ENCODE measurements at regions not wholly inside any gene's neighbourhood (a gene's known extent, or its start where the extent isn't known, plus 50 kb on each side); places are given as distances from the start of the nearest gene placed in this dataset.

GRCh38 chr4:124491361-124492145, 221.0 kb downstream of the ANKRD50 start:
- Histone ChIP-seq H3K9ac (ENCODE audit: low read length) (no peak overlapping the region), H3K9me3 (ENCODE audit: low read length) (no peaks in the 10 kb centered on the region), H3K27ac (ENCODE audit: low read depth, low read length) (no peak overlapping the region), H3K36me3 (ENCODE audit: insufficient read depth, low read length) (no peaks in the 10 kb centered on the region), H3K4me3 (ENCODE audit: low read depth in 1 of 2, low read length in 2 of 2) (no peak overlapping the region), H3K4me1 (ENCODE audit: insufficient read depth, low read length) (no peaks in the 10 kb centered on the region), H3K27me3 (ENCODE audit: control insufficient read depth in 1 of 2, insufficient read depth in 2 of 2, low read length in 2 of 2) (no peaks in the 10 kb centered on the region)

GRCh38 chr4:124499261-124499660, 213.3 kb downstream of the ANKRD50 start:
- Histone ChIP-seq H3K9me3 (ENCODE audit: low read length) (no peaks in the 10 kb centered on the region), H3K27me3 (ENCODE audit: control insufficient read depth in 1 of 2, insufficient read depth in 2 of 2, low read length in 2 of 2) (no peaks in the 10 kb centered on the region), H3K27ac (ENCODE audit: low read depth, low read length) (no peak overlapping the region), H3K36me3 (ENCODE audit: insufficient read depth, low read length) (no peaks in the 10 kb centered on the region), H3K4me3 (ENCODE audit: low read depth in 1 of 2, low read length in 2 of 2) (no peak overlapping the region), H3K9ac (ENCODE audit: low read length) (no peak overlapping the region), H3K4me1 (ENCODE audit: insufficient read depth, low read length) (no peaks in the 10 kb centered on the region)

GRCh38 chr4:124501576-124501975, 211.0 kb downstream of the ANKRD50 start:
- Histone ChIP-seq H3K36me3 (ENCODE audit: insufficient read depth, low read length) (no peaks in the 10 kb centered on the region), H3K9me3 (ENCODE audit: low read length) (no peaks in the 10 kb centered on the region), H3K27me3 (ENCODE audit: control insufficient read depth in 1 of 2, insufficient read depth in 2 of 2, low read length in 2 of 2) (no peaks in the 10 kb centered on the region), H3K4me1 (ENCODE audit: insufficient read depth, low read length) (no peaks in the 10 kb centered on the region), H3K9ac (ENCODE audit: low read length) (no peak overlapping the region), H3K27ac (ENCODE audit: low read depth, low read length) (no peak overlapping the region), H3K4me3 (ENCODE audit: low read depth in 1 of 2, low read length in 2 of 2) (no peak overlapping the region)

GRCh38 chr4:124504431-124504830, 208.1 kb downstream of the ANKRD50 start:
- H3K4me1 ChIP-seq (ENCODE audit: insufficient read depth, low read length): no peaks in the 10 kb centered on the region
- no peak overlapping the region for H3K27ac ChIP-seq (ENCODE audit: low read depth, low read length)
- H3K9ac ChIP-seq (ENCODE audit: low read length): no peak overlapping the region
- H3K9me3 ChIP-seq (ENCODE audit: low read length): no peaks in the 10 kb centered on the region
- H3K36me3 ChIP-seq (ENCODE audit: insufficient read depth, low read length): no peaks in the 10 kb centered on the region
- no peaks in the 10 kb centered on the region for H3K27me3 ChIP-seq (ENCODE audit: control insufficient read depth in 1 of 2, insufficient read depth in 2 of 2, low read length in 2 of 2)
- H3K4me3 ChIP-seq (ENCODE audit: low read depth in 1 of 2, low read length in 2 of 2): no peak overlapping the region

GRCh38 chr4:124505211-124505610, 207.3 kb downstream of the ANKRD50 start:
- H3K9me3 ChIP-seq (ENCODE audit: low read length): no peaks in the 10 kb centered on the region

GRCh38 chr4:124509151-124509550, 203.4 kb downstream of the ANKRD50 start:
- no peak overlapping the region for H3K27ac ChIP-seq (ENCODE audit: low read depth, low read length)
- H3K27me3 ChIP-seq (ENCODE audit: control insufficient read depth in 1 of 2, insufficient read depth in 2 of 2, low read length in 2 of 2): no peaks in the 10 kb centered on the region
- no peak overlapping the region for H3K4me3 ChIP-seq (ENCODE audit: low read depth in 1 of 2, low read length in 2 of 2)
- no peak overlapping the region for H3K9ac ChIP-seq (ENCODE audit: low read length)
- H3K4me1 ChIP-seq (ENCODE audit: insufficient read depth, low read length): no peaks in the 10 kb centered on the region
- H3K9me3 ChIP-seq (ENCODE audit: low read length): no peaks in the 10 kb centered on the region
- no peaks in the 10 kb centered on the region for H3K36me3 ChIP-seq (ENCODE audit: insufficient read depth, low read length)

More at GRCh38 chr4:124505211-124505610, 207.3 kb downstream of the ANKRD50 start:
- no peak overlapping the region for H3K9ac ChIP-seq (ENCODE audit: low read length)
- H3K4me3 ChIP-seq (ENCODE audit: low read depth in 1 of 2, low read length in 2 of 2): no peak overlapping the region
- H3K27me3 ChIP-seq (ENCODE audit: control insufficient read depth in 1 of 2, insufficient read depth in 2 of 2, low read length in 2 of 2): no peaks in the 10 kb centered on the region
- no peaks in the 10 kb centered on the region for H3K4me1 ChIP-seq (ENCODE audit: insufficient read depth, low read length)
- H3K27ac ChIP-seq (ENCODE audit: low read depth, low read length): no peak overlapping the region
- no peaks in the 10 kb centered on the region for H3K36me3 ChIP-seq (ENCODE audit: insufficient read depth, low read length)

GRCh38 chr4:124514588-124514987, 197.9 kb downstream of the ANKRD50 start:
- Histone ChIP-seq H3K9ac (ENCODE audit: low read length) (no peak overlapping the region), H3K36me3 (ENCODE audit: insufficient read depth, low read length) (no peaks in the 10 kb centered on the region), H3K27ac (ENCODE audit: low read depth, low read length) (no peak overlapping the region), H3K4me3 (ENCODE audit: low read depth in 1 of 2, low read length in 2 of 2) (no peak overlapping the region), H3K27me3 (ENCODE audit: control insufficient read depth in 1 of 2, insufficient read depth in 2 of 2, low read length in 2 of 2) (no peaks in the 10 kb centered on the region), H3K4me1 (ENCODE audit: insufficient read depth, low read length) (no peaks in the 10 kb centered on the region), H3K9me3 (ENCODE audit: low read length) (no peaks in the 10 kb centered on the region)

- Histone ChIP-seq H3K4me1 (ENCODE audit: insufficient read depth, low read length) (no peaks in the 10 kb centered on the region), H3K27ac (ENCODE audit: low read depth, low read length) (no peak overlapping the region), H3K4me3 (ENCODE audit: low read depth in 1 of 2, low read length in 2 of 2) (no peak overlapping the region), H3K27me3 (ENCODE audit: control insufficient read depth in 1 of 2, insufficient read depth in 2 of 2, low read length in 2 of 2) (no peaks in the 10 kb centered on the region), H3K9me3 (ENCODE audit: low read length) (no peaks in the 10 kb centered on the region), H3K36me3 (ENCODE audit: insufficient read depth, low read length) (no peaks in the 10 kb centered on the region), H3K9ac (ENCODE audit: low read length) (no peak overlapping the region)
Measured at GRCh38 chr4:124515591-124515990, 196.9 kb downstream of the ANKRD50 start.

- Histone ChIP-seq H3K27ac (ENCODE audit: low read depth, low read length) (no peak overlapping the region), H3K9ac (ENCODE audit: low read length) (no peak overlapping the region), H3K36me3 (ENCODE audit: insufficient read depth, low read length) (no peaks in the 10 kb centered on the region), H3K4me3 (ENCODE audit: low read depth in 1 of 2, low read length in 2 of 2) (no peak overlapping the region), H3K9me3 (ENCODE audit: low read length) (no peaks in the 10 kb centered on the region), H3K27me3 (ENCODE audit: control insufficient read depth in 1 of 2, insufficient read depth in 2 of 2, low read length in 2 of 2) (no peaks in the 10 kb centered on the region), H3K4me1 (ENCODE audit: insufficient read depth, low read length) (no peaks in the 10 kb centered on the region)
Measured at GRCh38 chr4:124519196-124519595, 193.3 kb downstream of the ANKRD50 start.

GRCh38 chr4:124523816-124524215, 188.7 kb downstream of the ANKRD50 start:
- no peak overlapping the region for H3K27ac ChIP-seq (ENCODE audit: low read depth, low read length)
- H3K4me1 ChIP-seq (ENCODE audit: insufficient read depth, low read length): no peaks in the 10 kb centered on the region
- no peaks in the 10 kb centered on the region for H3K9me3 ChIP-seq (ENCODE audit: low read length)
- H3K27me3 ChIP-seq (ENCODE audit: control insufficient read depth in 1 of 2, insufficient read depth in 2 of 2, low read length in 2 of 2): no peaks in the 10 kb centered on the region
- no peak overlapping the region for H3K4me3 ChIP-seq (ENCODE audit: low read depth in 1 of 2, low read length in 2 of 2)
- H3K36me3 ChIP-seq (ENCODE audit: insufficient read depth, low read length): no peaks in the 10 kb centered on the region
- H3K9ac ChIP-seq (ENCODE audit: low read length): no peak overlapping the region

- no peaks in the 10 kb centered on the region for H3K4me1 ChIP-seq (ENCODE audit: insufficient read depth, low read length)
- H3K4me3 ChIP-seq (ENCODE audit: low read depth in 1 of 2, low read length in 2 of 2): no peak overlapping the region
- no peak overlapping the region for H3K9ac ChIP-seq (ENCODE audit: low read length)
- H3K27ac ChIP-seq (ENCODE audit: low read depth, low read length): no peak overlapping the region
- no peaks in the 10 kb centered on the region for H3K9me3 ChIP-seq (ENCODE audit: low read length)
- no peaks in the 10 kb centered on the region for H3K36me3 ChIP-seq (ENCODE audit: insufficient read depth, low read length)
- no peaks in the 10 kb centered on the region for H3K27me3 ChIP-seq (ENCODE audit: control insufficient read depth in 1 of 2, insufficient read depth in 2 of 2, low read length in 2 of 2)
Measured at GRCh38 chr4:124525524-124525923, 187.0 kb downstream of the ANKRD50 start.

GRCh38 chr4:124526331-124526730, 186.2 kb downstream of the ANKRD50 start:
- Histone ChIP-seq H3K27me3 (ENCODE audit: control insufficient read depth in 1 of 2, insufficient read depth in 2 of 2, low read length in 2 of 2) (no peaks in the 10 kb centered on the region), H3K27ac (ENCODE audit: low read depth, low read length) (no peak overlapping the region), H3K9ac (ENCODE audit: low read length) (no peak overlapping the region), H3K9me3 (ENCODE audit: low read length) (no peaks in the 10 kb centered on the region), H3K4me3 (ENCODE audit: low read depth in 1 of 2, low read length in 2 of 2) (no peak overlapping the region), H3K36me3 (ENCODE audit: insufficient read depth, low read length) (no peaks in the 10 kb centered on the region), H3K4me1 (ENCODE audit: insufficient read depth, low read length) (no peaks in the 10 kb centered on the region)

Measured in muscle layer of colon (tissue), 2 donors.